ENCODE measurements at regions not wholly inside any gene's neighbourhood (a gene's known extent, or its start where the extent isn't known, plus 50 kb on each side); places are given as distances from the start of the nearest gene placed in this dataset.

DNA sequence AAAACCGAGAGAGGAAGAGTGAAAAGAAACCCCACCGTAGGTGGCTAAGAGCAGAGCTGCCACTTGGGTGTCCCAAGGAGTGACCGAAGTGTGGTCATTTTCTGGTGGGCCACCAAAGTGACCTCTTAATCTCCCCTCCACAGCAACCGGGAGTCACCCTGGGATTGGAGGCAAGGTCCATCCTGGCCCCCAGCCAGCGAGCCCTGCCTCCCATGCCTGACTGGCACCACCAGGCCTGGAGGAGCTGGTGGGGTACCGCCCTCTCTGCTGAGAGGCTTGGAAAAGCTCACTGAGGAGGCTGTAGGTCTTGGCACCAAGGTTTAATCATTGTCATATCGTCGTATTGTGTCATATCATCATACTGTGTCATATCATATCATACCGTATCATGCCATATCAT lies 74.0 kb upstream of the TRPM1 start:
- H2BK5ac ChIP-seq (ENCODE audit: low read depth, low read length), result no peak overlapping the region
- TF ChIP-seq FOSL1 (IDR thresholded peaks at IDR 0.05; ENCODE audit: insufficient read depth, low read depth, low read length), result no peak
- no peak for TF ChIP-seq ZNF274 (IDR thresholded peaks at IDR 0.05; ENCODE audit: borderline replicate concordance, extremely low read depth, low read length)
- no peak for TF ChIP-seq ATF3 (IDR thresholded peaks at IDR 0.05; ENCODE audit: insufficient read depth, low read depth, low read length)
- no peak for TF ChIP-seq BACH1 (IDR thresholded peaks at IDR 0.05; ENCODE audit: low read length)
- no peak for TF ChIP-seq BRCA1 (IDR thresholded peaks at IDR 0.05; ENCODE audit: low read depth, low read length)
- H4K20me1 ChIP-seq (replicated peaks in 1 of 2; ENCODE audit: control insufficient read depth in 1 of 2, insufficient read depth in 2 of 2, low read length in 2 of 2), result no peaks in the 10 kb centered on the region
- H4K5ac ChIP-seq (ENCODE audit: insufficient read length, low read depth, low read length), result no peak overlapping the region
- no peak overlapping the region for H2AFZ ChIP-seq (ENCODE audit: low read length)
- H3K36me3 ChIP-seq (ENCODE audit: control insufficient read depth in 2 of 4, insufficient read depth in 4 of 4, low read length in 3 of 4), result no peaks in the 10 kb centered on the region
- no peaks in the 10 kb centered on the region for H3K79me1 ChIP-seq (ENCODE audit: low read depth, low read length)
- H3K9me3 ChIP-seq (ENCODE audit: insufficient read depth in 2 of 2, low read depth in 1 of 2, low read length in 1 of 2), result no peaks in the 10 kb centered on the region
- POLR2A ChIA-PET (ENCODE audit: partially characterized antibody), result no interaction called here
- no peak overlapping the region for H3K56ac ChIP-seq (replicated peaks; ENCODE audit: insufficient read length, low read depth, low read length)
- no peak overlapping the region for H3K14ac ChIP-seq (ENCODE audit: insufficient read length)
- H3K9ac ChIP-seq (replicated peaks in 1 of 4; ENCODE audit: extremely low read depth in 1 of 4, low read depth in 3 of 4, low read length in 3 of 4), result no peak overlapping the region
- no peak overlapping the region for H2BK20ac ChIP-seq (ENCODE audit: low read length)
- no peak overlapping the region for H3K18ac ChIP-seq (ENCODE audit: extremely low read depth, low read length)
- no peak overlapping the region for H4K8ac ChIP-seq (ENCODE audit: extremely low read depth, insufficient read depth, low read length)
- CTCF ChIA-PET (ENCODE audit: partially characterized antibody), result no interaction called here
- H3K23ac ChIP-seq (ENCODE audit: insufficient read length), result no peak overlapping the region
- DNase-seq (ENCODE audit: low read depth in 1 of 2, low spot score in 2 of 2) (no peak), FAIRE-seq (no peak)
- no peak overlapping the region for H3K4ac ChIP-seq (replicated peaks; ENCODE audit: insufficient read length, low read depth, low read length)
- 84% methylated on average over 9 of the region's 9 CpGs; no CpG with 5 or more reads in 1 of the 2 experiments for WGBS, 2 experiments (ENCODE audit: extremely low coverage in 1 of 2, insufficient coverage in 1 of 2, insufficient read length in 1 of 2, insufficient replicate concordance in 2 of 2, low coverage in 1 of 2, low lambda C conversion rate in 2 of 2, missing lambda C conversion rate in 1 of 2)
- H2BK15ac ChIP-seq (ENCODE audit: low read length), result no peak overlapping the region
- H3K4me3 ChIP-seq (ENCODE audit: extremely low read depth in 1 of 4, insufficient read depth in 2 of 4, low read depth in 3 of 4, low read length in 4 of 4), result no peak overlapping the region
- no peak overlapping the region for H4K91ac ChIP-seq (replicated peaks; ENCODE audit: insufficient read length, low read length)
- no peaks in the 10 kb centered on the region for H3K23me2 ChIP-seq (ENCODE audit: low read depth, low read length)
- H3K27ac ChIP-seq (ENCODE audit: low read depth, low read length), result no peak overlapping the region
- H2AK5ac ChIP-seq (ENCODE audit: low read depth, low read length), result no peak overlapping the region
- no peak overlapping the region for H2BK120ac ChIP-seq (replicated peaks; ENCODE audit: low read depth, low read length)
- no peaks in the 10 kb centered on the region for H3K27me3 ChIP-seq (replicated peaks in 1 of 4; ENCODE audit: control insufficient read depth in 3 of 4, extremely low read depth in 1 of 4, insufficient read depth in 3 of 4, low read length in 3 of 4)
- no peaks in the 10 kb centered on the region for H3K79me2 ChIP-seq (ENCODE audit: control insufficient read depth in 1 of 2, insufficient read depth in 2 of 2, low read length in 2 of 2)
- H3K4me2 ChIP-seq (ENCODE audit: insufficient read depth in 1 of 2, low read depth in 2 of 2, low read length in 2 of 2), result no peak overlapping the region
- H2BK12ac ChIP-seq (ENCODE audit: low read depth, low read length), result no peak overlapping the region
- peaks cover 0 to 4% (median 3%) of the 10 kb centered on the region in 4 experiments; a peak in 3 of 7 replicates for H3K4me1 ChIP-seq (replicated peaks in 1 of 4; ENCODE audit: control insufficient read depth in 3 of 4, insufficient read depth in 4 of 4, low read length in 3 of 4)
